Nephron progenitor cell (in vitro differentiated cells): ENCODE measurements at regions not wholly inside any gene's neighbourhood (a gene's known extent, or its start where the extent isn't known, plus 50 kb on each side); places are given as distances from the start of the nearest gene placed in this dataset.
"Not testable (repeated sequence)": the region's sequence is repeated elsewhere in the genome, so short reads cannot be mapped to it uniquely, and the experiment has no call there.

Experiments used
- DNase-seq: peaks from one replicate; pipeline ENCODE4 v3.0.0; 2021
- H3K27ac Mint-ChIP-seq: 2 replicates; pipeline ENCODE4 v1.8.0; 2021; ENCODE audit warnings: mild to moderate bottlenecking, moderate library complexity, mixed read lengths
- H3K27me3 Mint-ChIP-seq: 2 replicates; pipeline ENCODE4 v1.8.0; 2021; ENCODE audit warnings: mild to moderate bottlenecking, low read depth, mixed read lengths; ENCODE audit not compliant: poor library complexity
- H3K36me3 Mint-ChIP-seq: 2 replicates; pipeline ENCODE4 v1.8.0; 2021; ENCODE audit warnings: low read depth, mixed read lengths
- H3K4me1 Mint-ChIP-seq: 2 replicates; pipeline ENCODE4 v1.8.0; 2021; ENCODE audit warnings: mixed read lengths
- H3K4me3 Mint-ChIP-seq: 2 replicates; pipeline ENCODE4 v1.8.0; 2021; ENCODE audit warnings: mild to moderate bottlenecking, moderate library complexity, mixed read lengths
- H3K9me3 Mint-ChIP-seq: 2 replicates; pipeline ENCODE4 v1.8.0; 2021; ENCODE audit warnings: mild to moderate bottlenecking, moderate library complexity, mixed read lengths
- CTCF ChIP-seq: fragments of 200-600 bp; sonication (generic); IDR thresholded peaks from 2 replicates; pipeline ENCODE4 v1.5.0; 2021; ENCODE audit warnings: antibody characterized with exemption

DNA sequence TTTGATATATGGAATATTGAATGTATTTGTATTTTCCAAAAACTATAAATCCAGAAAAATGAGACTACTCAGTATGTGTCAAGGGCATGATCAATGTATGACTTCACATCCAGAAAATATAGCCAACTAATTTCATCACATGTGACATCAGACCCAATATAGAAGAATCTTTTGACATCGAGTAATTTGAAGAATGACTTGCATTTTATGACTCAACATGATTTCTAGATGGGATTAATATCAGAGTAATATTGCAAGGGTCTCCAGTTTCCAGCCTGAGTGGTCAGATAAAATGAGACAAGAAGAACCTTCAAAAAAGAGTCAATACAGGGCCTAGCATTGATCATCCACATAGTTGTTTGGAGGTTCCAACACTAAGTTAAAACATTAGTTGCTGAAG, 467.5 kb upstream of the PAPPA start:
- no peak for DNase-seq
- TF ChIP-seq CTCF = no peak
- no peaks in the 10 kb centered on the region for H3K36me3 Mint-ChIP-seq
- peaks cover 17% of the 10 kb centered on the region for H3K9me3 Mint-ChIP-seq
- H3K4me1 Mint-ChIP-seq = no peaks in the 10 kb centered on the region
- no peak overlapping the region for H3K4me3 Mint-ChIP-seq
- H3K27me3 Mint-ChIP-seq = peaks cover 9% of the 10 kb centered on the region
- no peak overlapping the region for H3K27ac Mint-ChIP-seq

- no peak overlapping the region for H3K4me3 Mint-ChIP-seq
- H3K27me3 Mint-ChIP-seq = peaks cover 9% of the 10 kb centered on the region
- peaks cover 17% of the 10 kb centered on the region for H3K9me3 Mint-ChIP-seq
- H3K27ac Mint-ChIP-seq = no peak overlapping the region
- no peak for DNase-seq
- H3K4me1 Mint-ChIP-seq = no peaks in the 10 kb centered on the region
- no peak for TF ChIP-seq CTCF
- H3K36me3 Mint-ChIP-seq = no peaks in the 10 kb centered on the region
These were observed 466.2 kb upstream of the PAPPA start for GRCh38 chr9:115687356-115687755.

GRCh38 chr9:115689331-115689730, 464.3 kb upstream of the PAPPA start:
- Mint-ChIP-seq H3K27ac (no peak overlapping the region), H3K9me3 (peaks cover 9% of the 10 kb centered on the region), H3K27me3 (peaks cover 8% of the 10 kb centered on the region), H3K4me1 (no peaks in the 10 kb centered on the region), H3K36me3 (no peaks in the 10 kb centered on the region), H3K4me3 (no peak overlapping the region)
- DNase-seq = no peak
- no peak for TF ChIP-seq CTCF

DNA sequence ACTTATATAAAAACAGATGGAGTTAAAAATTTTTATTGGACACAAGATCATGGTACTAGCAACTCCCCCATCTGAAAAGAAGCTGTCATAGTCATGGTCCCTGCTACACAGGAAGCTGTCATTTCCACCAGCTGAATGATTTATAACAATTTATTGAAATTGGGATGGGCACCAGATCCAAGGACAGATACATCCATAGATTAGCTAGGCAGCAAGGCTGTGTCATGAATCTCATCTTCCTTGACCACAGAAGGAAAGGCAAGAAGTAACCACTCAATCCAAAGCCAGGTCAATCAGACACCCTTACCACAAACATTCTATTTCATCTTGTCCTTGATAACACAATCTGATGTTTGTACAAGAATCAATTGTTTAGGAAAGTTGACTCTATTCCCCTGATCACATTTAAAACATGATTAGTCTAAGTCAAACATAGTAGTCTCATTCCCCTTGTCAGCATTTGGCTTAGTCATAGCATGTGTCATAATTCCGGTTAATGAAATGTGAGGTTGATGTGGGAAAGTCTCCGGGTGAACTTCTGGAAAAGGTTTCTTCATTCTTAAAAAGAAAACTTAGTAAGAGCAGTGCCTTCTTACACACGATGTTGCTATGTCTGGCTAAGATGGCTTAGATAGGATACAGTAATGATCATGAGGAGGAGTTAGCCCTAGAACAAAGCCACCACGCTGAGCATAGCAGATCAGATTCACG, 462.6 kb upstream of the PAPPA start:
- no peaks in the 10 kb centered on the region for H3K4me1 Mint-ChIP-seq
- H3K27me3 Mint-ChIP-seq = peaks cover 3% of the 10 kb centered on the region
- H3K36me3 Mint-ChIP-seq = no peaks in the 10 kb centered on the region
- no peak for TF ChIP-seq CTCF
- no peak overlapping the region for H3K27ac Mint-ChIP-seq
- H3K4me3 Mint-ChIP-seq = no peak overlapping the region
- no peak for DNase-seq
- no peaks in the 10 kb centered on the region for H3K9me3 Mint-ChIP-seq

GRCh38 chr9:115691693-115692092, 461.9 kb upstream of the PAPPA start:
- H3K27me3 Mint-ChIP-seq = peaks cover 3% of the 10 kb centered on the region
- H3K4me3 Mint-ChIP-seq = no peak overlapping the region
- no peaks in the 10 kb centered on the region for H3K9me3 Mint-ChIP-seq
- no peak for TF ChIP-seq CTCF
- H3K36me3 Mint-ChIP-seq = no peaks in the 10 kb centered on the region
- H3K27ac Mint-ChIP-seq = no peak overlapping the region
- no peak for DNase-seq
- H3K4me1 Mint-ChIP-seq = no peaks in the 10 kb centered on the region

DNA sequence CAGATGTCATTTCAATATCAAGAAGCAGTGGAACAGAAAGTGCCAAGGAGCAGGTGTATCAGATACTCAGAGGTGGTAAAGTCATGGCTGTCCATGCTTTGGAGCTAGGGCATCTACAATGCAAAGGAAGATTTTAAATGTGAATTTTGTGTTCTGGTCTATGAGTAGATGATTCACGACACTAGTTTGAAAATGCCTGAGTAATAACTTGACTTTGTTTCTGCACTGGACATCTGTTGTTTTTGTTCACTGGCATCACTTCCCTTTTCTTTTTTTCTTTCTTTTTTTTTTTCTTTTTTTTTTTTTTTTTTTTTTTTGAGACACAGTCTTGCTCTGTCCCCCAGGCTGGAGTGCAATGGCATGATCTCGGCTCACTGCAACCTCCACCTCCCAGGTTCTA, 460.7 kb upstream of the PAPPA start:
- not testable (repeated sequence) for H3K27me3 Mint-ChIP-seq, H3K27ac Mint-ChIP-seq, H3K4me3 Mint-ChIP-seq, H3K36me3 Mint-ChIP-seq, H3K4me1 Mint-ChIP-seq, DNase-seq, H3K9me3 Mint-ChIP-seq
